ENCODE measurements at regions not wholly inside any gene's neighbourhood (a gene's known extent, or its start where the extent isn't known, plus 50 kb on each side); places are given as distances from the start of the nearest gene placed in this dataset.

GRCh38 chr15:85997618-85998017 lies 82.1 kb upstream of the AGBL1 start:
- TF ChIP-seq IRF3 (IDR thresholded peaks at IDR 0.05; ENCODE audit: low read depth, low read length), result no peak
- TF ChIP-seq EZH2phosphoT487 (IDR thresholded peaks at IDR 0.05; ENCODE audit: borderline replicate concordance, low read depth), result no peak
- TF ChIP-seq CTCF (IDR thresholded peaks at IDR 0.05), result no peak
- no peak for TF ChIP-seq FOXJ3 (CRISPR knock-in tag; IDR thresholded peaks at IDR 0.05)
- TF ChIP-seq SMC3 (IDR thresholded peaks at IDR 0.05; ENCODE audit: low read depth, low read length), result no peak
- no peak for TF ChIP-seq USF1 (IDR thresholded peaks at IDR 0.05; ENCODE audit: borderline replicate concordance, low read depth)
- no peak for TF ChIP-seq NRF1 (IDR thresholded peaks at IDR 0.05; ENCODE audit: low read depth, low read length)
- TF ChIP-seq ZBTB33 (IDR thresholded peaks at IDR 0.05; ENCODE audit: borderline replicate concordance, low read depth), result no peak
- TF ChIP-seq YY1 (IDR thresholded peaks at IDR 0.05; ENCODE audit: low read depth), result no peak
- TF ChIP-seq REST (IDR thresholded peaks at IDR 0.05; ENCODE audit: low read depth, low read length), result no peak

All from SK-N-SH (cell line).